Cardiac muscle cell (in vitro differentiated cells and primary cell): ENCODE measurements at regions not wholly inside any gene's neighbourhood (a gene's known extent, or its start where the extent isn't known, plus 50 kb on each side); places are given as distances from the start of the nearest gene placed in this dataset.

Source experiments
- DNase-seq, 2 donors: peaks; one replicate each; pipeline versions ENCODE4 v3.0.0 to v3.0.0-alpha.2; 2010 to 2017; ENCODE audit warnings: low read depth in 1 of 2, low spot score in 1 of 2
- H3K27ac ChIP-seq: fragments of 200-600 bp; sonication (generic); 2 replicates; pipeline ENCODE4 v1.5.1; 2016
- H3K27me3 ChIP-seq: fragments of 200-600 bp; sonication (generic); 2 replicates; pipeline ENCODE4 v1.6.0; 2016; ENCODE audit warnings: control low read depth
- H3K36me3 ChIP-seq: fragments of 200-600 bp; sonication (generic); 2 replicates; pipeline ENCODE4 v1.5.1; 2016; ENCODE audit warnings: control low read depth
- H3K4me1 ChIP-seq: fragments of 200-600 bp; sonication (generic); 2 replicates; pipeline ENCODE4 v1.8.1; 2017; ENCODE audit warnings: low read depth, mild to moderate bottlenecking, mixed run types
- H3K4me3 ChIP-seq: fragments of 200-600 bp; sonication (generic); 2 replicates; pipeline ENCODE4 v1.5.1; 2016; ENCODE audit warnings: mild to moderate bottlenecking
- H3K9me3 ChIP-seq: fragments of 200-600 bp; sonication (generic); 2 replicates; pipeline ENCODE4 v1.5.1; 2017; ENCODE audit warnings: low read depth, mild to moderate bottlenecking, control low read depth
- TF ChIP-seq, protein P1 (sequence below): IDR thresholded peaks from 2 replicates; pipeline ENCODE4 v1.5.1; 2012; ENCODE audit warnings: low read depth, mild to moderate bottlenecking, low read length

GRCh38 chr12:98403385-98403784 is 112.0 kb upstream of the TMPO start:
- H3K36me3 ChIP-seq = no peaks in the 10 kb centered on the region

GRCh38 chr12:98403936-98404335 is 111.5 kb upstream of the TMPO start:
- H3K36me3 ChIP-seq = no peaks in the 10 kb centered on the region
- H3K4me1 ChIP-seq = peaks cover 7% of the 10 kb centered on the region
- peak in 1 of 2 donors; percentile 7 for DNase-seq
- TF ChIP-seq, protein P1, sequence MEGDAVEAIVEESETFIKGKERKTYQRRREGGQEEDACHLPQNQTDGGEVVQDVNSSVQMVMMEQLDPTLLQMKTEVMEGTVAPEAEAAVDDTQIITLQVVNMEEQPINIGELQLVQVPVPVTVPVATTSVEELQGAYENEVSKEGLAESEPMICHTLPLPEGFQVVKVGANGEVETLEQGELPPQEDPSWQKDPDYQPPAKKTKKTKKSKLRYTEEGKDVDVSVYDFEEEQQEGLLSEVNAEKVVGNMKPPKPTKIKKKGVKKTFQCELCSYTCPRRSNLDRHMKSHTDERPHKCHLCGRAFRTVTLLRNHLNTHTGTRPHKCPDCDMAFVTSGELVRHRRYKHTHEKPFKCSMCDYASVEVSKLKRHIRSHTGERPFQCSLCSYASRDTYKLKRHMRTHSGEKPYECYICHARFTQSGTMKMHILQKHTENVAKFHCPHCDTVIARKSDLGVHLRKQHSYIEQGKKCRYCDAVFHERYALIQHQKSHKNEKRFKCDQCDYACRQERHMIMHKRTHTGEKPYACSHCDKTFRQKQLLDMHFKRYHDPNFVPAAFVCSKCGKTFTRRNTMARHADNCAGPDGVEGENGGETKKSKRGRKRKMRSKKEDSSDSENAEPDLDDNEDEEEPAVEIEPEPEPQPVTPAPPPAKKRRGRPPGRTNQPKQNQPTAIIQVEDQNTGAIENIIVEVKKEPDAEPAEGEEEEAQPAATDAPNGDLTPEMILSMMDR = no peak
- H3K4me3 ChIP-seq = no peak overlapping the region
- no peaks in the 10 kb centered on the region for H3K27me3 ChIP-seq
- H3K9me3 ChIP-seq = no peaks in the 10 kb centered on the region
- H3K27ac ChIP-seq = no peak overlapping the region

More at GRCh38 chr12:98403385-98403784, 112.0 kb upstream of the TMPO start:
- DNase-seq = no peak
- Histone ChIP-seq H3K4me1 (peaks cover 7% of the 10 kb centered on the region), H3K27me3 (no peaks in the 10 kb centered on the region), H3K4me3 (no peak overlapping the region), H3K9me3 (no peaks in the 10 kb centered on the region), H3K27ac (no peak overlapping the region)
- TF ChIP-seq, protein P1 = no peak

DNA sequence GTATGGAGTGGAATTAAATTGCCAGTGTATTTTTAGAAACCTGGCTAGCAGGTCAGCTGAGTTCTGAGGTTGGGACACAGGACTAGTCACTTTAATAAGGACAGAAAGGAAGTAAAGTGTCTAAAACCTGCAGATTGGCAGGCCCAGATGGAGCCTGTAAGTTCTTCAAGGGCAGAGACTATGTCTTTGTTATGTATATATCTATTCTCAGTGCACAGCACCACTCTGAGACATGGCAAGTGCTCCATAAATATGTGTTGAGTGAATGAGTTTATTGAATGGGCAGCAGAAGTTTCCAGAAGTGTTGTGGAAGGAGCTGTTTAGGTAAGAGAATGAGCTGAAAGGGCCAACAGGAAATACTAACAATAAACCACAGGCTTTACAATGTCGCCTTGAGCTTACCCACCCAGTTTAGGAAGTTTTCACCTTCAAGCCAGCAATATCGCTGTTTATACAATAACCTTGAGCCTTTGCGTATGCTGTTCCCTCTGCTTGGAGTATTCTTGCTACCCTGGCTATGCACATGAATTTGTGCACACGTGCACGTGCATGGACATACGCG is 109.5 kb upstream of the TMPO start:
- TF ChIP-seq, protein P1 = no peak
- Histone ChIP-seq H3K4me1 (peaks cover 7% of the 10 kb centered on the region), H3K27ac (no peak overlapping the region), H3K9me3 (no peaks in the 10 kb centered on the region), H3K36me3 (no peaks in the 10 kb centered on the region), H3K4me3 (no peak overlapping the region), H3K27me3 (no peaks in the 10 kb centered on the region)
- DNase-seq = no peak

DNA sequence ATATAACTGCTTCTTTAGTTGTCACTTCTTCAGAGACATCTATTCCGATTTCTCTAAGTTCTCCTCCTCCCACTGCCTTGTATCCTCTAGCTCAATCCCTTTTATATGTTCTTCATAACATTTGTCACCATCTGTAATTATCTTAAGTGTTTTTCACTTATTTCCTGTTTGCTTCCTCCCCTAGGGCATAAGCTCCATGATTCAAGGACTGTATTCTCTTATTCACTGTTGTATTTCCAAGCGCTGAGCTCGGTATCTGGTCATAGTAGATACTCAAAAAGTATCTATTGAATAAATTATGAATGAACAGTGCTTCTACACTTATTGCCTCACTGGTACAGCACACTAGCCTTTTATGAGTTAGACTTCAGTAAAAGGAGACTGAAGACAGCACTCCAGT is 109.0 kb upstream of the TMPO start:
- no peaks in the 10 kb centered on the region for H3K27me3 ChIP-seq
- no peaks in the 10 kb centered on the region for H3K36me3 ChIP-seq
- no peak for DNase-seq
- TF ChIP-seq, protein P1 = no peak
- no peaks in the 10 kb centered on the region for H3K9me3 ChIP-seq
- H3K27ac ChIP-seq = no peak overlapping the region
- H3K4me1 ChIP-seq = peaks cover 7% of the 10 kb centered on the region
- H3K4me3 ChIP-seq = no peak overlapping the region

GRCh38 chr12:98408681-98409080 is 106.7 kb upstream of the TMPO start:
- DNase-seq = peak in 1 of 2 donors; percentile 27
- Histone ChIP-seq H3K27me3 (no peaks in the 10 kb centered on the region), H3K4me1 (peaks cover 3% of the 10 kb centered on the region), H3K9me3 (no peaks in the 10 kb centered on the region), H3K4me3 (no peak overlapping the region), H3K27ac (no peak overlapping the region), H3K36me3 (no peaks in the 10 kb centered on the region)
- TF ChIP-seq, protein P1 = no peak

GRCh38 chr12:98409548-98409947 is 105.8 kb upstream of the TMPO start:
- peaks cover 3% of the 10 kb centered on the region for H3K4me1 ChIP-seq
- no peak for DNase-seq
- no peaks in the 10 kb centered on the region for H3K27me3 ChIP-seq
- H3K36me3 ChIP-seq = no peaks in the 10 kb centered on the region
- H3K4me3 ChIP-seq = no peak overlapping the region
- no peaks in the 10 kb centered on the region for H3K9me3 ChIP-seq
- TF ChIP-seq, protein P1 = no peak
- no peak overlapping the region for H3K27ac ChIP-seq
